Lower leg skin (tissue), 4 donors: ENCODE measurements at regions not wholly inside any gene's neighbourhood (a gene's known extent, or its start where the extent isn't known, plus 50 kb on each side); places are given as distances from the start of the nearest gene placed in this dataset.
A peak's percentile ranks its signal among the peaks of the same experiment; 100 is the strongest.

ENCODE experiments used
- DNase-seq, 2 donors: peaks; one replicate each; pipeline ENCODE4 v3.0.0-alpha.2; 2019; ENCODE audit warnings: low spot score in 2 of 2
- H3K4me3 ChIP-seq: fragments of 200-600 bp; sonication (generic); 2 replicates; pipeline ENCODE4 v1.5.1; 2017; ENCODE audit warnings: mild to moderate bottlenecking, low read depth; ENCODE audit not compliant: poor library complexity, severe bottlenecking
- CTCF ChIP-seq, 3 donors: fragments of 450-650 bp; IDR thresholded peaks; one replicate each; pipeline ENCODE4 v1.5.1; 2016; ENCODE audit warnings: antibody characterized with exemption in 3 of 3, mild to moderate bottlenecking in 3 of 3, moderate library complexity in 2 of 3
- POLR2A ChIP-seq, 2 donors: fragments of 450-650 bp; IDR thresholded peaks; one replicate each; pipeline ENCODE4 v1.6.1; 2016 to 2017; ENCODE audit warnings: antibody characterized with exemption in 2 of 2, mild to moderate bottlenecking in 1 of 2, moderate library complexity in 1 of 2
- WGBS, 2 donors: methylation state at CpG; one replicate each; pipeline ENCODE4 v1.1.5; 2018; 5-methylcytosine and 5-hydroxymethylcytosine counted together
- intact Hi-C: fragments of 100-400 bp; cut with DNase I; formaldehyde crosslinking; loops from one replicate; pipeline ENCODE4 v1.15.0; 2023; ENCODE audit warnings: low total_unique reads

GRCh38 chr6:121652726-121653623, 217.5 kb downstream of the GJA1 start:
- peak in 1 of 2 donors; percentile 78 for DNase-seq
- intact Hi-C loops = no loop called here
- no peak overlapping the region for H3K4me3 ChIP-seq
- TF ChIP-seq CTCF (IDR thresholded peaks at IDR 0.05) (no peak), POLR2A (IDR thresholded peaks at IDR 0.05) (no peak)
- WGBS, 2 donors = 28 to 34% methylated on average over 7 of the region's 7 CpGs

DNA sequence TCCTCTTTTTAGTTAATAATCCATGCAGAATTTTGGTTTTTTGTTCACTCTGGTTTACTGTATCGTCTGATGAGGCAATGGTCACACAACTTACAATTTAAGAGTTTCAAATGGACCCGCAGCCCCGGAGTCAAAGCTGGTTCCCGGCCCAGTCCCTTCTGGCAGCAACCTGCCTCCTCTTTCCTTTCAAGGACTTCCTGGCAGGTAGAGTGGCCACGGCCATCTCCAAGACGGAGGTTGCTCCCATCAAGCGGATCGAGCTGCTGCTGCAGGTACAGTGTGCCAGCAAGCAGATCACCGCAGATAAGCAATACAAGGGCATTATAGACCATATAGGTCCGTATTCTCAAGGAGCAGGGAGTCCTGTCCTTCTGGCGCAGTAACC, 218.2 kb downstream of the GJA1 start:
- TF ChIP-seq POLR2A (IDR thresholded peaks at IDR 0.05) = no peak
- intact Hi-C loops = no loop called here
- H3K4me3 ChIP-seq = no peak overlapping the region
- WGBS, 2 donors = 80 to 87% methylated on average over 11 of the region's 11 CpGs
- DNase-seq = peak in 1 of 2 donors; percentile 82

- no peak for DNase-seq
- no peak overlapping the region for H3K4me3 ChIP-seq
- TF ChIP-seq POLR2A (IDR thresholded peaks at IDR 0.05) (no peak), CTCF (IDR thresholded peaks at IDR 0.05) (no peak)
- intact Hi-C loops = no loop called here
These were observed 222.5 kb downstream of the GJA1 start for GRCh38 chr6:121657972-121658371.

GRCh38 chr6:121660277-121660676, 224.8 kb downstream of the GJA1 start:
- TF ChIP-seq CTCF (IDR thresholded peaks at IDR 0.05) (no peak), POLR2A (IDR thresholded peaks at IDR 0.05) (no peak)
- no peak for DNase-seq
- H3K4me3 ChIP-seq = no peak overlapping the region
- WGBS, 2 donors = 74% methylated on average over 3 of the region's 3 CpGs
- intact Hi-C loops = no loop called here

DNA sequence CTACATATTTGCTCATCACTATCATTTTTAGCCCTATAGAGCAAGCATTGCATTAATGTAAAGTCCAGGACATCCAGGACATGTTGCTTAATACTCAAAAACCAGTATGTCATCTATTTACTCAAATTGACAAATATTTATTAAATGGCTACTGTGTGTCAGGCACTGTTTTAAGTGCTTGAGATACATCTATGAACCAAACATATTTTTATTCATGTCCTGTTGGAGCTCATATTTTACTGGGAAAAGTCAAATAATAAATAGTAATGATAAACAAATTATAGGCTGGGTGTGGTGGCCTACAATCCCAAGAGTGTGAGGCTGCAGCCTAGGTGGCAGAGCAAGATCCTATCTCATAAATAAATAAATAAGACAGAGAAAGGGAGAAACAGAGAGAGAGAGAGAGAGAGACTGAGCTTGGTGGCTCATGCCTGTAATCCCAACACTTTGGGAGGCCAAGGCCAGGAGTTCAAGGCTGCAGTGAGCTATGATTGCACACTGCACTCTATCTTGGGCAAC, 227.9 kb downstream of the GJA1 start:
- DNase-seq = no peak
- intact Hi-C loops = no loop called here

More for the DNA sequence above, 227.9 kb downstream of the GJA1 start:
- TF ChIP-seq POLR2A (IDR thresholded peaks at IDR 0.05) = no peak
- no peak for TF ChIP-seq CTCF (IDR thresholded peaks at IDR 0.05)
- H3K4me3 ChIP-seq = no peak overlapping the region
